ENCODE measurements at regions not wholly inside any gene's neighbourhood (a gene's known extent, or its start where the extent isn't known, plus 50 kb on each side); places are given as distances from the start of the nearest gene placed in this dataset.

- TF ChIP-seq ZNF138 (tag by site-specific recombination; IDR thresholded peaks at IDR 0.05; ENCODE audit: borderline replicate concordance) (no peak), ZNF362 (tag by site-specific recombination; IDR thresholded peaks at IDR 0.05) (no peak), HOXD13 (CRISPR knock-in tag; IDR thresholded peaks at IDR 0.05; ENCODE audit: borderline replicate concordance) (no peak), ZNF433 (tag by site-specific recombination; IDR thresholded peaks at IDR 0.05; ENCODE audit: low read depth) (no peak), ZNF843 (tag by site-specific recombination; IDR thresholded peaks at IDR 0.05) (no peak), ZNF513 (tag by site-specific recombination; IDR thresholded peaks at IDR 0.05) (no peak), ZNF423 (tag by site-specific recombination; IDR thresholded peaks at IDR 0.05) (no peak), PRDM1 (tag by site-specific recombination; IDR thresholded peaks at IDR 0.05) (no peak), ZNF610 (tag by site-specific recombination; IDR thresholded peaks at IDR 0.05; ENCODE audit: borderline replicate concordance) (no peak), ZNF239 (tag by site-specific recombination; IDR thresholded peaks at IDR 0.05) (no peak), PATZ1 (tag by site-specific recombination; IDR thresholded peaks at IDR 0.05) (no peak), ZNF785 (tag by site-specific recombination; IDR thresholded peaks at IDR 0.05) (no peak), ZBTB26 (tag by site-specific recombination; optimal IDR thresholded peaks at IDR 0.05) (no peak), KLF1 (tag by site-specific recombination; IDR thresholded peaks at IDR 0.05) (no peak), ZNF645 (tag by site-specific recombination; IDR thresholded peaks at IDR 0.05) (no peak), BCL11B (tag by site-specific recombination; IDR thresholded peaks at IDR 0.05; ENCODE audit: low read depth) (no peak), ZNF514 (tag by site-specific recombination; IDR thresholded peaks at IDR 0.05) (no peak)
- H3K36me3 ChIP-seq (ENCODE audit: control insufficient read depth in 2 of 2, insufficient read depth in 1 of 2, low read length in 2 of 2): no peaks in the 10 kb centered on the region
- no peaks in the 10 kb centered on the region for H3K9me3 ChIP-seq (ENCODE audit: control insufficient read depth, insufficient read depth, low read depth, low read length)
- H3K27ac ChIP-seq (ENCODE audit: extremely low read depth, low read depth, low read length): no peak overlapping the region
- H3K4me3 ChIP-seq (ENCODE audit: low read depth, low read length): no peak overlapping the region
- no peaks in the 10 kb centered on the region for H3K4me1 ChIP-seq (ENCODE audit: control insufficient read depth, insufficient read depth, low read length)
- ChIA-PET POLR2A (no interaction called here), CTCF (interaction anchor here (0.6 to 0.7 kb wide), 2 partner anchors 397 to 1504 kb away, joined by 3 to 4 read pairs; no protein-coding TSS in a partner anchor)
These were observed 451.1 kb upstream of the PFKP start for GRCh38 chr10:2616215-2616614.

- Histone ChIP-seq H3K4me3 (ENCODE audit: low read depth, low read length) (no peak overlapping the region), H3K27ac (ENCODE audit: extremely low read depth, low read depth, low read length) (no peak overlapping the region), H3K9me3 (ENCODE audit: control insufficient read depth, insufficient read depth, low read depth, low read length) (no peaks in the 10 kb centered on the region), H3K36me3 (ENCODE audit: control insufficient read depth in 2 of 2, insufficient read depth in 1 of 2, low read length in 2 of 2) (no peaks in the 10 kb centered on the region), H3K4me1 (ENCODE audit: control insufficient read depth, insufficient read depth, low read length) (no peaks in the 10 kb centered on the region)
- ChIA-PET CTCF (no interaction called here), POLR2A (no interaction called here)
- no peak for TF ChIP-seq HOXA7 (CRISPR knock-in tag; IDR thresholded peaks at IDR 0.05; ENCODE audit: borderline replicate concordance)
- TF ChIP-seq ZNF239 (tag by site-specific recombination; IDR thresholded peaks at IDR 0.05): no peak
- no peak for TF ChIP-seq ZNF791 (tag by site-specific recombination; IDR thresholded peaks at IDR 0.05)
- no peak for TF ChIP-seq INSM2 (tag by site-specific recombination; IDR thresholded peaks at IDR 0.05)
- no peak for TF ChIP-seq ZNF114 (tag by site-specific recombination; IDR thresholded peaks at IDR 0.05)
- no peak for TF ChIP-seq ZSCAN16 (tag by site-specific recombination; IDR thresholded peaks at IDR 0.05)
- TF ChIP-seq ZNF148 (tag by site-specific recombination; IDR thresholded peaks at IDR 0.05; ENCODE audit: borderline replicate concordance): no peak
These were observed 455.7 kb upstream of the PFKP start for GRCh38 chr10:2611603-2612002.
